ENCODE measurements at regions not wholly inside any gene's neighbourhood (a gene's known extent, or its start where the extent isn't known, plus 50 kb on each side); places are given as distances from the start of the nearest gene placed in this dataset.

DNA sequence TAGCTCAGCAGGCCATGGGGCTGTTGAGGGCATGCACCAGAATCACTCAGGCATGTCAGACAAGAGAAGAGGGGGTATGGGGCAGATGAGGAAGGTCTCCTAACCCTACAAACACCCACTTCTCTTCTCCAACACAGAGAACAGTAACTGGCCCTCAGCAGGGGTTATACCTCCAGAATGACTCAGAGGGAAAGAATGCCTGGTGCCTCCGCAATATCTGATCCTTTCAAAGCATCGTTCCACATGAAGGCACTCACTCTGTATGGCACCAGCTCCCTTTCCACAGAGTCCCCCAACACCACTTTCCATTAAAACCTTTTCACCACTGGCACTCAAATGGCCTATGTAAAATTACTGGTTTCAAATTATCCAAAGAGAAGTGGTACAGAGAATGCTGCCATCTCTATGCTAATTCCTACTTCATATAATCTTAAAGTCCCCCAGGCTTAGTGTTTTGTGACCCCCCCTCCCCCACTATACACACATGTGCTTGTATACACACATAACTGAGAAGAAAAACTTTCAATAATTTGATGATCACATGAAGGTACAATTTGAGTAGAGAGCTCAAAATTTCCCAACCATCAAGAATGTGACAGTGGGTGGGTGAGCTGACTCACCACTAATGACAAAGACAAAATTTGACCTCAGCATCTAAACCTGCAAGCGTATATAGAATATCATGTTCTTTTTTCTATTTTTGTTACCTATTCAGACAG, 91.5 kb downstream of the SIPA1L2 start:
- peaks cover 50% of the 10 kb centered on the region for H3K4me1 Mint-ChIP-seq
- no peak overlapping the region for H3K27ac ChIP-seq
- no peaks in the 10 kb centered on the region for H3F3A ChIP-seq (ENCODE audit: low read depth)
- peak overlapping the region; percentile 27 for H3K4me3 Mint-ChIP-seq
- no peak overlapping the region for H3K4me3 ChIP-seq
- H2AFZ ChIP-seq (replicated peaks), result no peak overlapping the region
- peaks cover 5% of the 10 kb centered on the region for H3K9me3 Mint-ChIP-seq
- H3K36me3 ChIP-seq, result no peaks in the 10 kb centered on the region
- no peaks in the 10 kb centered on the region for H3K27me3 ChIP-seq
- no peak for TF ChIP-seq EZH2 (IDR thresholded peaks at IDR 0.05)
- TF ChIP-seq, protein P1, sequence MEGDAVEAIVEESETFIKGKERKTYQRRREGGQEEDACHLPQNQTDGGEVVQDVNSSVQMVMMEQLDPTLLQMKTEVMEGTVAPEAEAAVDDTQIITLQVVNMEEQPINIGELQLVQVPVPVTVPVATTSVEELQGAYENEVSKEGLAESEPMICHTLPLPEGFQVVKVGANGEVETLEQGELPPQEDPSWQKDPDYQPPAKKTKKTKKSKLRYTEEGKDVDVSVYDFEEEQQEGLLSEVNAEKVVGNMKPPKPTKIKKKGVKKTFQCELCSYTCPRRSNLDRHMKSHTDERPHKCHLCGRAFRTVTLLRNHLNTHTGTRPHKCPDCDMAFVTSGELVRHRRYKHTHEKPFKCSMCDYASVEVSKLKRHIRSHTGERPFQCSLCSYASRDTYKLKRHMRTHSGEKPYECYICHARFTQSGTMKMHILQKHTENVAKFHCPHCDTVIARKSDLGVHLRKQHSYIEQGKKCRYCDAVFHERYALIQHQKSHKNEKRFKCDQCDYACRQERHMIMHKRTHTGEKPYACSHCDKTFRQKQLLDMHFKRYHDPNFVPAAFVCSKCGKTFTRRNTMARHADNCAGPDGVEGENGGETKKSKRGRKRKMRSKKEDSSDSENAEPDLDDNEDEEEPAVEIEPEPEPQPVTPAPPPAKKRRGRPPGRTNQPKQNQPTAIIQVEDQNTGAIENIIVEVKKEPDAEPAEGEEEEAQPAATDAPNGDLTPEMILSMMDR (IDR thresholded peaks at IDR 0.05), result no peak
- TF ChIP-seq EZH2phosphoT487 (IDR thresholded peaks at IDR 0.05), result no peak
- H3K4me2 ChIP-seq, result no peak overlapping the region
- no peaks in the 10 kb centered on the region for H4K20me1 ChIP-seq (ENCODE audit: low read depth)
- DNase-seq (ENCODE audit: low spot score), result peak; percentile 58
- peaks cover 4% of the 10 kb centered on the region for H3K79me2 ChIP-seq (ENCODE audit: low read depth)
- peaks cover 24% of the 10 kb centered on the region for H3K4me1 ChIP-seq
- no peak overlapping the region for H3K9ac ChIP-seq
- H3K36me3 Mint-ChIP-seq, result peaks cover 28% of the 10 kb centered on the region
- H3K9me3 ChIP-seq (ENCODE audit: low read depth), result no peaks in the 10 kb centered on the region
- no peaks in the 10 kb centered on the region for H3K27me3 Mint-ChIP-seq (ENCODE audit: insufficient read depth, low read depth)
- peak overlapping the region; percentile 97 for H3K27ac Mint-ChIP-seq

DNA sequence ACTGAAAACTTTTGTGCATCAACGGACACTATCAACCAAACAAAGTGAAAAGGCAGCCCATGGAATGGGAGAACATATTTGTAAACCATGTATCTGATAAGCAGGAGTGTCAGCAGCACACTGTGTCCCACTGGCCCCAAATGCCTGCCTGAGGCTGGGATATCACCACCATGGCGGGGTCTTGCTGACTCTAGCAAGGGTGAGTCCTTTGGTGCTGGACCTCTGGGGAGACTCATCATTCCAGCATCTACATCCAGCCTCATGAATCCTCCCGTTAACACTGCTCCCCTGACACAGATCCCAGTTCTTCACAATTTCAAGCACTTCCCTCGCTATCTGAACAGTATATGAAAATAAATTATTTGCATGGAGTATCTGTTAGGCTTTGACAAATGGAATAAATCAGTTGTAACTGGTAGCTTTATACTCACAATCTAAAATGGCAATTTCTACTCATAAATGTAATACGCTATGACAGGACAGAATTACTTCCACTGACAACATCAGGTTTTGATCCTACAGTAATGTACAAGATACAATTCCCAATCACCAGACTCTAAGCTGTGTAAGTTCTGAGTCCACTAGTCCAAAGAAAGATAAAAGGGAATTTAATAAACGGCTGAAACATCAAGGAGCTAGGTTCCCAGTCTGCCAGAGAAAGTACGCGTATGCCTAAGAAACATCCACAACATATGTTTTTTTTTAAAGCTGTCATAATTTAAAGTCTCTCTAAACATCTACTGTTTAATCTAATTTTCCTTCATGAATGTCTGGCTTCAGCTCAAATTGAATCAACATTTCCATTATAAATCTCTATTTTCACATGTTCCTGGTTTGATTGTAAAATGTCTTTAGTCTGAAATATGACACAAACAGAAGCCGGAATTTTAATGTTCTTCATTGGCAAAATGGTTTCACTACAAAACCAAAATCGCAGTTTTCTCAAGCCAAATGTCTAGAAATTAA, 95.1 kb downstream of the SIPA1L2 start:
- Histone ChIP-seq H3K27ac (no peak overlapping the region), H3K4me1 (peaks cover 16% of the 10 kb centered on the region), H2AFZ (replicated peaks) (no peak overlapping the region), H3K27me3 (no peaks in the 10 kb centered on the region), H3K4me2 (no peak overlapping the region), H3K9ac (no peak overlapping the region), H3K36me3 (no peaks in the 10 kb centered on the region), H3F3A (ENCODE audit: low read depth) (no peaks in the 10 kb centered on the region), H3K9me3 (ENCODE audit: low read depth) (no peaks in the 10 kb centered on the region), H4K20me1 (ENCODE audit: low read depth) (no peaks in the 10 kb centered on the region), H3K79me2 (ENCODE audit: low read depth) (peaks cover 4% of the 10 kb centered on the region), H3K4me3 (no peak overlapping the region)
- DNase-seq (ENCODE audit: low spot score), result no peak
- Mint-ChIP-seq H3K36me3 (peaks cover 35% of the 10 kb centered on the region), H3K4me3 (no peak overlapping the region), H3K4me1 (peaks cover 28% of the 10 kb centered on the region), H3K27ac (no peak overlapping the region), H3K9me3 (peaks cover 7% of the 10 kb centered on the region), H3K27me3 (ENCODE audit: insufficient read depth, low read depth) (peaks cover 2% of the 10 kb centered on the region)
- TF ChIP-seq, protein P1 (IDR thresholded peaks at IDR 0.05), result no peak
- TF ChIP-seq EZH2phosphoT487 (IDR thresholded peaks at IDR 0.05), result no peak
- TF ChIP-seq EZH2 (IDR thresholded peaks at IDR 0.05), result no peak

DNA sequence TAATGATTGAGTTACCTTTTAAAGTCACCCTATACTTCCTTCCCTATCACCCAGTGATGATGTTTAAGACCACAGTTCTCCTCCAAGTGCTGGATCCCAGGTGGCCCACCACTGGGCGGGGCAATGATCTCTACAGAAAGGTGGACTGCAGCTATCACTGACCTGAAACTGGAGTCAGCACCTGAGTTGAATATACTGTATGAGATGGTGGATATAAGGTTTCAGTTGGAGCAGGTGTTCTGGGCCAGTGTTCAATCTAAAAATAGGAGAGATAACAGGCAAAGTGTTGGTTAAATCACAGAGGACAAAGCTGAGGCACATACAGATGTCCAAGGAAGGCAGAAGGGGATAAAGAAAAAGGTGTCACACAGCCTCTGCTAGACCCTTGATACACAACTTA, 96.6 kb downstream of the SIPA1L2 start:
- Mint-ChIP-seq H3K4me3 (no peak overlapping the region), H3K36me3 (peaks cover 38% of the 10 kb centered on the region), H3K27ac (no peak overlapping the region), H3K27me3 (ENCODE audit: insufficient read depth, low read depth) (peaks cover 2% of the 10 kb centered on the region), H3K9me3 (peaks cover 7% of the 10 kb centered on the region), H3K4me1 (peaks cover 19% of the 10 kb centered on the region)
- Histone ChIP-seq H3K4me3 (no peak overlapping the region), H3K79me2 (ENCODE audit: low read depth) (no peaks in the 10 kb centered on the region), H3K27me3 (no peaks in the 10 kb centered on the region), H3K4me1 (peaks cover 7% of the 10 kb centered on the region), H4K20me1 (ENCODE audit: low read depth) (no peaks in the 10 kb centered on the region), H3K9me3 (ENCODE audit: low read depth) (no peaks in the 10 kb centered on the region), H3F3A (ENCODE audit: low read depth) (no peaks in the 10 kb centered on the region), H3K36me3 (no peaks in the 10 kb centered on the region), H3K4me2 (no peak overlapping the region), H3K9ac (no peak overlapping the region), H2AFZ (replicated peaks) (no peak overlapping the region), H3K27ac (no peak overlapping the region)
- no peak for DNase-seq (ENCODE audit: low spot score)
- TF ChIP-seq, protein P1 (IDR thresholded peaks at IDR 0.05), result no peak
- TF ChIP-seq EZH2phosphoT487 (IDR thresholded peaks at IDR 0.05) (no peak), EZH2 (IDR thresholded peaks at IDR 0.05) (no peak)
